WTC11 (cell line): ENCODE measurements at regions not wholly inside any gene's neighbourhood (a gene's known extent, or its start where the extent isn't known, plus 50 kb on each side); places are given as distances from the start of the nearest gene placed in this dataset.
"Not testable (repeated sequence)": the region's sequence is repeated elsewhere in the genome, so short reads cannot be mapped to it uniquely, and the experiment has no call there.

ENCODE experiments used
- AFF4 ChIP-seq: sonication (generic); formaldehyde crosslinking; IDR thresholded peaks from 2 replicates; pipeline ENCODE4 v1.8.1; 2023; ENCODE audit warnings: mild to moderate bottlenecking, missing genetic modification reagents, borderline replicate concordance
- ARID4B ChIP-seq: sonication (generic); formaldehyde crosslinking; IDR thresholded peaks from 2 replicates; pipeline ENCODE4 v1.8.0; 2023; ENCODE audit warnings: missing genetic modification reagents, mild to moderate bottlenecking, borderline replicate concordance
- CREB1 ChIP-seq: sonication (generic); formaldehyde crosslinking; IDR thresholded peaks from 2 replicates; pipeline ENCODE4 v1.8.0; 2023; ENCODE audit warnings: mild to moderate bottlenecking, missing genetic modification reagents
- CTCF ChIP-seq: fragments of 200-600 bp; IDR thresholded peaks from 2 replicates; pipeline ENCODE4 v1.8.0; 2022; ENCODE audit warnings: antibody characterized with exemption
- FOXP4 ChIP-seq: sonication (generic); formaldehyde crosslinking; IDR thresholded peaks from 2 replicates; pipeline ENCODE4 v1.8.0; 2022; ENCODE audit warnings: mild to moderate bottlenecking, missing genetic modification reagents
- KAT7 ChIP-seq: sonication (generic); formaldehyde crosslinking; IDR thresholded peaks from 2 replicates; pipeline ENCODE4 v1.8.1; 2023; ENCODE audit warnings: missing genetic modification reagents, mild to moderate bottlenecking, borderline replicate concordance
- MAX ChIP-seq: sonication (generic); formaldehyde crosslinking; IDR thresholded peaks from 2 replicates; pipeline ENCODE4 v1.8.0; 2022; ENCODE audit warnings: mild to moderate bottlenecking, missing genetic modification reagents

GRCh38 chr2:145519254-145519653 lies 999.3 kb upstream of the ZEB2 start:
- TF ChIP-seq CTCF; KAT7 (CRISPR knock-in tag); CREB1 (CRISPR knock-in tag); ARID4B; FOXP4; AFF4; MAX (CRISPR knock-in tag): not testable (repeated sequence)
